Suppressor macrophage (primary cell): ENCODE measurements at regions not wholly inside any gene's neighbourhood (a gene's known extent, or its start where the extent isn't known, plus 50 kb on each side); places are given as distances from the start of the nearest gene placed in this dataset.
"Not testable (repeated sequence)": the region's sequence is repeated elsewhere in the genome, so short reads cannot be mapped to it uniquely, and the experiment has no call there.

Experiments used
- DNase-seq, 4 experiments: peaks; one replicate each; pipeline ENCODE4 v3.0.0-alpha.2; 2020 to 2022

DNA sequence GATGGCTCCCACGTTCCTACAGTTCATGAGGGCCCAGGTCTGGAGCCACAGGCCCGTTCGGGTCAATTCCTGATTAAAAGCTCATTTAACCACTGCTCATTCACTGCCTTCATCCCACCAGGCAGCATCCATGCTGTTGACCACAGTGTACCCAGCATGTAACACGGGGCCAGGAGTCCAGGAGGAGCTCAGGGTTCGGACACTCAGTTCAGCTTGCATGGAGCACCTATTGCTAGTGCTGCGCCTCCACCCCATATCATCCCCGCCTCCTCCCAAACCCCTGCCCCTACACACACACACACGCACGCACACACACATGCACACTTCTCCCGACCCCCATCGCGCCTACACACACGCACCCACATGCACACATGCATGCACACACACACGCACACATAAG, 72.9 kb upstream of the SNTG2 start:
- DNase-seq: no peak

DNA sequence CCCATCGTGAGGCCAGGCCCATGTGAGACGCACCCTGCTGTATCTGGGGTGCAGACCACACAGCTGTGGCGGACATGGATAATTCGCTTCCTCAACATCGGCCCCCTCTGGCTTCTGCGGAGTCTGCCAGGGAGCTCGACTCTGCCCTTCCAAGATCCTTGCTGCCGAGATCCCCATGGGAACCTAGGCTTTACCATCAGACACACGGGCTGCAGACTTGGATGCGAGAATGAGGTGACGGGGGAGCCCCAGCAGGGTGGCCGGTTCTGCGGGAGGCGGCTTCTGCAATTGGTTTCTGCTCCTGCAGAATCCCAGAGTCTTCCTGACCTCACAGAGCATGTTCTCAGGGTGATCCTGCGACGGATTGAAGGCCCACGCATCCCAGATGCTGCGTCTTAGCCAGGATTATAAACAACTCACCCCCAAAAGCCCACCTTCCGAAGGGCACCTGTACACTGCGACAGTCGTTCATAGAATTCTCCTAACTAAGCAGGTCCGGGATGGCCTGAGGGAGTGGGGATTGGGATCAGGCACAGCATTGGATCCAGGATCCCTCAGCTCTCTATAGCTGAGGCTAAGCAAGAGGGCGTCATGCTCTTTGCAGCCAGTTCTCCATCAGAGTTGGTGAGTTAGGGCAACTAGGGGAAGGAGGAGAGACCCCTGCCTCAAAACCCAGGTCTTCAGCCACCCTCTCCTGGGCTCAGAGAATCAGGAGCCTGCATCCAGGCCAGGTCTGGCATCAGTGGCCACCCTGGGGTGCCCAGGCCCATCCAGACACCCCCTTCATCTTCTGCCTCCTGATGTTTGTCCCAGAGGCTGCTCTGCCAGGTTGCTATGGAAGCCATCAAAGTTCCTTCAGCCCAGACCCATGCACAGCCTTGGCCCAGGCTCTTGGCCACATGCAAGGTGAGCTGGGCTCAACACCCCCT, 74.7 kb upstream of the SNTG2 start:
- DNase-seq: no peak

DNA sequence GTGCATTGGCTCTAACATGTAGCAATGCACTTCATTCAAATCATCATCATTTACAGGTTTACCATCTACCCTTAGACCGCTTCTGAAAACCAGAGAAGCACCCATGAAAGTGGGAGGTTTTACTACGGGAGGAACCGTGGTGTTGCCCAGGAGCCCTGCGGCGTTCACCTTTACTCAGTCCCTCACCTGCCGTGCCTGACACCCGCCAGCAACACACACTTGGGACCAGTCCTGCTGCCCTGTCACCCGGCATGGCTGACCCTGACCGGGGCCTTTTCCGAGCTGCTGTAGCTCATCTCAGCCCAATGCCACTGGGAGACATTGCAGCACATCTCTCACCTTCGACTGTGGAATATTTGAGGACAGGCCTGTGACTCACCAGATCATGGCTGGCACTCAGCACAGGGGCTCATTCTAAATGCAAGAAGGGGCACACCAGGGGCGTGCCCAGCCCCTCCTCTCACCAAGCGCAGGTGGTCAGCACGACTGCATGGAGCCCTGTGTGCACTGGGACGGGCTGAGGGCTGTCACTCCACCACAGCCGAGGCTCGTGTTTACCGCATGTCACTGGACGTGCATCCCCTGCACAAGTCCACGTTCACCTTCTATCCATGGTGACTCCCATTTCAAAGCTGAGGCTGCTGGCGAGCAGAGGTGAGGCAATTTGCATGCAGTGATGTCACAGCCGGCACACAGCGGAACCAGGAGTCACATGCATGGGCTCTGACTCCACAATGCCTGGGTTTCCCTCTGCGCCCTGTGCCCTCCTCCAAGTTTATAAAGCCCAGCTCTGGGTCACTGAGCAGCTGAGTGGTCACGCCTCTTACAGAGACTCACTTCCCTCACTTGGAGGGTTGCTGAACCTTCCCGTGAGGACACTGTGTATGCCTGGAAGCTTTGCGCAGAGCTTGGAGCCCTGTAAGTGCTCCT, 76.7 kb upstream of the SNTG2 start:
- DNase-seq: no peak

DNA sequence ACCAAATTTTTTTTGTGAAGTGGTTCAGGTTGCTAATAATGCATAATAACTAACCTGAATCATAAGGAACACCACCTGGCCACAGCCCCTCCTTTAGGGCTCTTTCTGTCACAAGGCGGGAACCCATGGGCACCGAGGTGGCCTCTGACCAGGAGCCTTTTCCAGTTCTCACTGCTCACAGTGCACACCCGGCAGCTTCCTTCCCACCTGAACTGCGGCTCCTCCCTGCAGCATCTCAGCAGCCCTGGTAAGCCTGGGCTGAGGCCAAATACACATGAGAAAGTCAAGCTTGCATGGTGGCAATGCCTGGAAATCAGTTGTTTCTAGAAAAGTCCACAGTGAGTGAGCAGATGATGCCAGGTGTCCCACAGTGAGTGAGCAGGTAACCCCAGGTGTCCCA, 77.6 kb upstream of the SNTG2 start:
- DNase-seq: no peak

DNA sequence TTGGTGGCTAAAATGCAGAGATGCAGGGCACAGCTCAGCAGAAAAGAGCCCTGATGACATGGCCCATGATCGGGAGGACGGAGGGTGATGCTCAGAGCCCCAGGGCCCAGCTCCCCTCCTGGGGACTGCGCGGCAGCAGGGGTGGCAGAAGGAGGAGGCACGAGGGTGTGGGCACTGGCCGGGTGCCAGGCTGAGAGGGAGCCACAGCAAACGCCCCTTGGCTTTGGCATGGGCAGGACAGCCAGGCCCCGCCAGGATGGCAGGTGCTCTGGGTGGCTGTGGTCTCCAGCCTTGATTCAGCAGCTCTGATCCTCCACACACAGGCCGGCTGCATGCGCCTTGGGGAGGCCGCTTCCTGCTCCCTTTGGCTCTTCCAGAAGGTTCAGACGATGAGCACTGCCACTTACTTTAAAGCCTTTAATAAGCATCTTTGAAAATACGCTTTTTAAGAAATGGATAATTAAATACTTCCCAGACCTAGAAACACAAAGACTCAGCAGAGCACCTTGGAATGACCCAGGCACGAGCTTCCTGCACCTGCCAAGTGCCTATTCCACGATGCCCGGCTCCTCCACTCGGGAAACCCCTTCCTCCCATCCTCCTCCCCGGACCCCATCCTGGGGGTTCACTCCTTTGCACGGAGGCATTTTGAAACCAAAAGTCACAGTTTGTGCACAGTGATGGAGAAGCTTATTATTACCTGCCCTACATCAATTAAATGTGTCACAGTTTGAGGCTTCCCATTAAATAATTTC, 78.5 kb upstream of the SNTG2 start:
- no peak for DNase-seq

DNA sequence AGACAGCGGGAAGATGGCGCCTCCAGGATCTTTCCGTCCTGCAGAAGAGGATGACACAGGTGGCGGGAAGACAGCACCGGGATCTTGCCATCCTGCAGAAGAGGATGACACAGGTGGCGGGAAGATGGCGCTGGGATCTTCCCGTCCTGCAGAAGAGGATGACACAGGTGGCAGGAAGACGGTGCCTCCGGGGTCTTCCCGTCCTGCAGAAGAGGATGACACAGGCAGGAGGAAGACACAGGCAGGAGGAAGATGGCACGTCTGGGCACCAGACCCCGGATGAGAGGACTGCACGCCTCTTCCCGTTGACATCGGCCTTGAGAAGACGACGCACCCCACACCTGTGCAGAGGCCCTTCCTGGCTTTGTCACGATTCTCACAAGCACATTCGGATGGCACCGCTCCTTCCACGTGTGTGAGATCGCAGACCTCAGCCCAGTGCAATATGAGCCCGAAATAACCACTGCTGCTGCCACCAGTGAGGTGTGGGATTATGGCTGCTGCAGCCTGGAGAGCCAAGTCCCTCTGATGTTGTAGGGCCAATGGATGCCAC, 79.4 kb upstream of the SNTG2 start:
- no peak for DNase-seq

DNA sequence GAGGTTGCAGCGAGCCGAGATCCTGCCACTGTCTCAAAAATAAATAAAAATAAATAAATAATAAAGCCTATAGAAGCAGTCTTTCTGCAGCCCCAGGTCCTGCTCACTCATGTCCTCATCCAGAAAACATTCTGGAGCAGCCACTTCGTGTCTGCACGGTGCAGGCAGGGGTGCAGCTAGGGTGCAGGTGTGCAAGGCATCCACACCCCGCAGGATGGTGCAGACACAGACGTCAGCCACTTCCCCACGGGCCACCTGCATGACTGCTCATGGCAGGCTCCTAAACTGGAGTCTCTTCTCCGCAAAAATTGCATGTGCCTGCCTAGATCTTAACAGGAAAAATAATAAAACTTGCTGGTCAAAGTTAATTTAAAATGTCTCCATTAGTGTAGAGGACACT, 80.2 kb upstream of the SNTG2 start:
- DNase-seq: no peak

DNA sequence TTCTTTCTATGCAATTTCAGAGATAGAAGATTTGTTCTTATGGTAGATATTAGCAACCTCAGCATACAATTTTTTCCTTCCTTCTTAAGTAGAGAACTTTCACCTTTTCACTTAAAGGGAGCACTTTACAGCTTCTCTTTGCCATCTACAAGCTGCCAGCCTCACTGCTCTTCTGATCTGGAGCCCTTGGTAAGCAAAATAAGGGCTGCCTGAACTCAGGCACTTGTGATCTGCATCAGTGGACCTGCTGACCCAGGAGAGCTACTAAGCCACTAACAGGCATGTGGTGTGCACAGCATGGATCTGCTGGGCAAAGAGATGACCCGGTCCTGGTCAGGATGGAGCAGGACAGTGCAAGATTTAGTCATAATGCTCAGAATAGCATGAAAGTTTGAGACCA, 80.8 kb upstream of the SNTG2 start:
- no peak for DNase-seq

DNA sequence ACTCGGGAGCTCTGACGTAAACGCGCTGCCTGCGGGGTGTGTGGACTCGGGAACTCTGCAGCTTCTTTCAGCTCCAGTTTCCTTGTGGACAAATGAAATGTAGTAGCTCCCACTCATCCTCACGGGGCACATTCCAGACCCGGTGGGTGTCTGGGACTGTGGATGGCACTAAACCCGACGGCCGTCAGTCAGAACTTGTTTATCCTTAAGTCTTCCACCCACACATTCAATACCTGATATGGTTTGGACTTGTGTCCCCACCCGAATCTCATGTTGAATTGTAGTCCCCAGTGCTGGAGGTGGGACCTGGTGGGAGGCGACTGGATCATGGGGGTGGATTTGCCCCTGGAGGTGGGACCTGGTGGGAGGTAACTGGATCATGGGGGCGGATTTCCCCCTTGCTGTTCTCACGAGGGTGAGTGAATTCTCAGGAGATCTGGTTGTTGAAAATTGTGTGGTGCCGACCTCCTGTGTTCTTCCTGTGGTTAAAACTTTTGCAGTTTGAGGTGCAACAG, 81.2 kb upstream of the SNTG2 start:
- no peak for DNase-seq

DNA sequence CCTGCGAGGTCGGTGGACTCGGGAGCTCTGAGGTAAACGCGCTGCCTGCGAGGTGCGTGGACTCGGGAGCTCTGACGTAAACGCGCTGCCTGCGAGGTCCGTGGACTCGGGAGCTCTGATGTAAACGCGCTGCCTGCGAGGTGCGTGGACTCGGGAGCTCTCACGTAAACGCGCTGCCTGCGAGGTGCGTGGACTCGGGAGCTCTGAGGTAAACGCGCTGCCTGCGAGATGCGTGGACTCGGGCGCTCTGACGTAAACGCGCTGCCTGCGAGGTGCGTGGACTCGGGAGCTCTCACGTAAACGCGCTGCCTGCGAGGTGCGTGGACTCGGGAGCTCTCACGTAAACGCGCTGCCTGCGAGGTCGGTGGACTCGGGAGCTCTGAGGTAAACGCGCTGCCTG, 81.8 kb upstream of the SNTG2 start:
- not testable (repeated sequence) for DNase-seq

DNA sequence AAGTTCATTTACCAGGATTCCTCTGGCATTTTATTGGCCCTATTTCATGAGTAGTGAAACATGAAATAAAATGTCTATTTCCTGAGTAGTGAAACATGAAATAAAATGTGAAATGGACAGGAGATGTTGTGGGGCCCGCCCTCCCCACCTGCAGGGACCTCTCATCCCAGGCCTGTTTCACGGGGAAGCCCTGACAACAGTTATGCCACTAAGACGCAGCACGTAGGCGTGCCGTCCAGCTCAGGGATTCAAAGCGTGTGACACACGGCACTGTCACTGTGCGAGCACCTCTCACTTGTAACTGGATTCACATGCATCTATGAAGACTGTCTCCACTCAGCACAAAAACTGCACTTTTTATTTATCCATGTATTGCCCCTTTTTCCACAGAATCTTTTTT, 83.4 kb upstream of the SNTG2 start:
- no peak for DNase-seq

DNA sequence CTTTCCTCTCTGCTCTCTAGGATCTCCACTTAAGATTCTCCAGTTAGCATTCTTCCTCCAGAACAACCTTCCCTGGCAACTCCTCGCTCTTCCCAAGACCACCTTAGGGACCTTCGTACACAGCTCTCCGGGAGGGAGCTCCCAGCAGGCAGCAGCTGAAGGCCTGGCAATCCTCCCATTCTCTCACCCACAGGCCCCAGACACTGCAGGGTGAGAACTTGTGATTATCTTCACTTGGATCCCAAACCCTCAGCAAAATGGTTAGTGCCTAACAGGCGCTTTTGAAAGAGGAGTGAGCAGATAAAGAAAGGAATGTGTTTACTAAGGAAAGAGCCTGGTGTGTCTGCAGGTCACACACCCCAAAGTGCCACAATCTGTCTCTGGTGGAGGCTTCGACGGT, 83.8 kb upstream of the SNTG2 start:
- no peak for DNase-seq

DNA sequence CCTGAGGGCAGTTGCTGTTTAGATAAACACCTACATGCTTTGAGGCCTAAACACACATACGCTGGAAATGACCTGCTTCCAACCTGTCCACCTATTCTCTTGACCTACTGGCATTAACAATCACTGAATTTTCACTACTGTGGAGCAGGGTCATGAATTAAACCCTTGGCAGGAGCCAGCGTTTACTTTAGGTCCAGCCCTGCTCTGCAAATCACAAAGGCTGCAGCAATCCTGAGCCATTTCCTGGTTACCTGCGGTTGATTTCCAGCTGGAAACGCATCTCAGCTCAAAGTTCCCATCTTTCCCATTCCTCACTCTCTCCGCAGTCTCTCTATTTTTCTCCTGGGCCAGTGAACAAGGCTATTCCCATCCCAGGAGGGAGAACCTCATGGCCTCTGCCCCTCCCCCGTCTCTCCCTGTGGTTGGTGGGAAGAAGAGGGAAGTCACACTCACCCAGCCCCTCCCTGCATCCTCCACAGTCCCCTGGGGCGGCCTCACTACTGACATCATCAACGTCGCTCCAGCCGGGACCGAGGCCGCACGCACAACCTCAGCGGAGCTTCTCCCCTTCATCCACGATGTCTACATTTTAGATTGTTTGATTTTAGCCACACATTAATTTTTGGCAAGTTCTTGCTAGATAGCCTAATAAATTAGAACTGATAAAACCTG, 84.5 kb upstream of the SNTG2 start:
- no peak for DNase-seq

DNA sequence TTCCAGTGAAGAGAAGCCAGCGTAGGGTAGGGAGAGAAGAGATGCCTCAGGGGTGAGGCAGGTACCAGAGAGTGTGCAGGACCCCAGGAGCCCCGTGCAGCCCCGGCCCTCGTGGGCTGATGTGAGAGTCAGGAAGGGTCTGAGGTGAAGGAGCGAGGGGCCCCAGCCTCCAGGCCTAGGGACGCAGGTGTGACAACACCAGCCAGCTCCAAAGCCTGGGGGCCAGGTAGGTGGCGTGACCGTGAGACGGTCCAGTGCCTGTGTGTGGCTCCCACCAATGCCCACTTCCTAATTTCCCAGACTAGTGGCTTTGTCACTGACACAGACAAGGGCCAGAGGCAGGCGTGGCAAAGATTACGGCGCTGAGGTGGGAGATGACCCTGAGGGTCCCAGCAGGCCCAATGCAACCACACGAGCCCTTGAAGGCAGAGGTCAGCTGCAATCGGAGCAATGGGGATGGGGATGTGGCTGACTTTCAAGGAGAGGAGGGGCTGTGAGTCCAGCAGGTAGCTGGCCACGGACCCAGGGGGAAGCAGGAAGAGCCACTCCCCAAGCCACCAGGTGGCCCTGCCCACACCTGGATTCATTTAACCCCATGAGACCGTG, 86.0 kb upstream of the SNTG2 start:
- DNase-seq: no peak

DNA sequence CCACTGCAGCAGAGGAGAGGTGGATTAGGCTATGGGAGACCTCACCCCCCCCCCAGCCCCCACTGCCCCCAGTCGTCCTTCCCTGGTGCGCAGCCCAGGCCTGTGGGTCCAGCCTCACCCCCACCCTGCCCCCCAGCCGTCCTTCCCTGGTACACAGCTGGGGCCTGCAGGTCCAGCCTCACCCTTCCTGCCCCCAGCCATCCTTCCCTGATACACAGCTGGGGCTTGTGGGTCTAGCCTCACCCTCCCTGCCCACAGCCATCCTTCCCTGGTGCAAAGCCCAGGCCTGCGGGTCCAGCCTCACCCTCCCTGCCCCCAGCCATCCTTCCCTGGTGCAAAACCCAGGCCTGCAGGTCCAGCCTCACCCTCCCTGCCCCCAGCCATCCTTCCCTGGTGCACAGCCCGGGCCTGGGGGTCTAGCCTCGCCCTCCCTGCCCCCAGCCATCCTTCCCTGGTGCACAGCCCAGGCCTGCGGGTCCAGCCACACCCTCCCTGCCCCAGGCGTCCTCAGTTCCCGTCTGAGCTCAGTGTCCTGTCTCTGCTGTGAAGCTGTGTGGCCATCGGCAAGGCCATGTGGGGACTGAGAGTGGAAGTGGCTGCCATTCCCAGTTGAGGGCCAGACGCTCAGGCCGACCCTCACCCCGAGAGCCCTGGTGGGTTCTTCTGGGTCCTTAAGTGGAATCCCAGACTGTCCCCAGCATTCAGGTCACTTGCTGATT, 86.8 kb upstream of the SNTG2 start:
- DNase-seq: no peak

DNA sequence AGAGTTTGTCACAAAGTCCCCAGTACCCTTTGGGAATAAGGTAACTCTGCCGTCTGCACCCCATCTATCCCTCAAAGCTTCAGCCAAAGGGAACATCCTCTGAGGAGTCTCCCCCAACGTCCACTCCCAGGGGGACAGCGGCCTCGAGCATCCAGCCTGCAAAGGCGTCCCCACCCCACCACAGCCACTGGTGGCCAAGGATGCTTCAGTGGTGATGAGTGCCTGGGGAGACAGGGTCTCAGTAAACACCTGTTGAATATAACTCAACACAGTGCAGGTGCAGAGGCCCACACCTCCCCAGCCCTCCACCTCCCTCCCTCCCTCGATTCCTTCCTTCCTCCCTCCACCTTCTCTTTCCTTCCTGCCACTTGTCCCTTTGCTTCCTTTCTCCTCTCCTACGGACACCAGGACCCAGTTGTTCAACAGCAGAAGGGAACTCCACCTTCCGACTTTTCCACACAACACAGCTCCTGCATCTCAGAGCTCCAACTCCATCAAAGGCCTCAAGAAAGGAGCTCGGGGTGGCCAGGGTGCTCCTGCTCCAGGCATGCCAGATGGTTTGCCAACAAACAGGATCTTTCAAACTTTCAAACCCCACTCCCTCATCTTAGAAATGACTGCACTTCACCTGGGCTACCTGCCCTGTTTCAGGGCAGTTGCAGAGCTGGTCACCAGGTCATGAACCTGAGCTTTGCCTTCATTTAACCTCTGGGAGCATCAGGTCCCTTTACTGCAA, 87.8 kb upstream of the SNTG2 start:
- no peak for DNase-seq

DNA sequence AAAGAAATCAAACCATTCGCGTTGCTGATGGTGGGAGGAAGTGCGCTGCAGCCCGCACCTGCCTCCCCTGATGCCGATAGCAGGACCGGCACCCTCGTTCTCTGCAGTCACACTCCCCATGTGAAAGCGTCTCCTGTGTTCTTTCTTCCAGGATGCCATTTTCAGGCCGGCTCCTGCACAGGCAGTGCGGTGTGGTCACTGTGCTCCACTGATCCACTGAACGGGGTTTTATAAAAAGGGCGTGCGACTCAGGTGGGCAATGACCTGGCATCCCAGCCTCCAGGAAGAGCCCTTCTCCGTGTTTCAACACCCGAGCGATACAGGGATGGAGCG, 88.3 kb upstream of the SNTG2 start:
- DNase-seq: no peak

DNA sequence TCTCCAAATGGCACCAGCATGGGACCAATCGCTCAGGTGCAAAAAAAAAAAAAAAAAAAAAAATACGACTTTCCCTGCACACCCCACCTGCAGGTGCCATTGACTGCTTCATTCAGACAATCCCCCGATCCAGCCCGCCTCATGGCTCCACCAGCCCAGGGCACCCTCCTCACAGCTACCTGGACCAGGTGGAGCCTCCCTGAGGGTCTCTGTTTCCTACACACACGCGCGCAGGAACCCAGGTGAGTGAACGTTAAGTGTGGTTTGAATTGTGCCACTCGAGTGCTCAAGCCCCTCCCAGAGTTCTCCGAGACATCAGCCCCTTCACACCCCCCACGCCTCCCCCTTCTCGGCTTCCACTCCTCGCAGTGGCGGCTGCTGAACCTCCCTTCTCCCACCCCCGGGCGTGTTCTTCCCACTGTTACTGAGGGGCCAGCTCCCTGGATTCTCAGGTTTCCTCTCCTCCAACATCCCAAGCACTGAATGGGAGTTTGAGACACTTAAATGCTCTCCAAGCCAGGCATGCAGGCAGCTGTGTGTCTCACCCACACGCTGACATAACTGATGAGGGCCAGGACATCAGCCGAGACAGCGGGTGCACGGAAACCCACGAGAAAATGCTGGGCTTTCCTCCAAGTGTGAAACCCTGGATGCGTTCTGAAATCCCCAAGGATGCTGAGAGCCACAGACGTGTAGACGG, 88.8 kb upstream of the SNTG2 start:
- DNase-seq: no peak

DNA sequence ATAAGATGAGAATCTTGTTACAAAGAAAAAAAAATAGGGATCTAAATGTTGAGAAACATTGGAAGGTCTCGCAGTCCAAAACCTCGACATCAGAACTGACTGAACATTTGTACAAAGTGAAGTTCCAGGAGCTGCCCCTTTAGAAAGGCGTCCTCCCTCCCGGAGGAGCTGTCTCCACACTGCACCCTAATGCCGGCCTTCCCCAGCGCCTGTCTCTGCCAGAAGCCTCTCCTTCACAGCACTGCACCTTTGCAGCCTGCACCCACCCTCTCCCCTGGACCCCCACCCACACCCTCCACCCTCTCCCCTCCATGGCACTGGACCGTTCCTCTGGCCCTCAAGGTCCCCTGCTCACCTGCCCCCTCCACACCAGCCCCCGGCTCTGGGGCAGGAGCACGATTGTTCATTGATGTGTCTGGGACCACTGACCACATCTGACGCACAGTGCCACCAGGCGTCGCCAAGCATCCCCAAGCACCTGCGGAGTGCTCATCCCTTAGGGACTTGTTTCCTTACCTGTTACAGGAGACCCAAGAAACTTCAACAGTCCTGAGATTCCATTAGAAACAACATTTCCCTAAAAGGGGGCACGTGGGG, 90.3 kb upstream of the SNTG2 start:
- no peak for DNase-seq
